ENCODE measurements at regions not wholly inside any gene's neighbourhood (a gene's known extent, or its start where the extent isn't known, plus 50 kb on each side); places are given as distances from the start of the nearest gene placed in this dataset.
"Not testable (repeated sequence)": the region's sequence is repeated elsewhere in the genome, so short reads cannot be mapped to it uniquely, and the experiment has no call there.

- not testable (repeated sequence) for TF ChIP-seq POLR2A (IDR thresholded peaks at IDR 0.05)
- TF ChIP-seq, protein P1, sequence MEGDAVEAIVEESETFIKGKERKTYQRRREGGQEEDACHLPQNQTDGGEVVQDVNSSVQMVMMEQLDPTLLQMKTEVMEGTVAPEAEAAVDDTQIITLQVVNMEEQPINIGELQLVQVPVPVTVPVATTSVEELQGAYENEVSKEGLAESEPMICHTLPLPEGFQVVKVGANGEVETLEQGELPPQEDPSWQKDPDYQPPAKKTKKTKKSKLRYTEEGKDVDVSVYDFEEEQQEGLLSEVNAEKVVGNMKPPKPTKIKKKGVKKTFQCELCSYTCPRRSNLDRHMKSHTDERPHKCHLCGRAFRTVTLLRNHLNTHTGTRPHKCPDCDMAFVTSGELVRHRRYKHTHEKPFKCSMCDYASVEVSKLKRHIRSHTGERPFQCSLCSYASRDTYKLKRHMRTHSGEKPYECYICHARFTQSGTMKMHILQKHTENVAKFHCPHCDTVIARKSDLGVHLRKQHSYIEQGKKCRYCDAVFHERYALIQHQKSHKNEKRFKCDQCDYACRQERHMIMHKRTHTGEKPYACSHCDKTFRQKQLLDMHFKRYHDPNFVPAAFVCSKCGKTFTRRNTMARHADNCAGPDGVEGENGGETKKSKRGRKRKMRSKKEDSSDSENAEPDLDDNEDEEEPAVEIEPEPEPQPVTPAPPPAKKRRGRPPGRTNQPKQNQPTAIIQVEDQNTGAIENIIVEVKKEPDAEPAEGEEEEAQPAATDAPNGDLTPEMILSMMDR (IDR thresholded peaks at IDR 0.05) = not testable (repeated sequence)
Observed at GRCh38 chr9:103237571-103238109, 242.5 kb downstream of the CYLC2 start.
